GM12874 (cell line): ENCODE measurements at regions not wholly inside any gene's neighbourhood (a gene's known extent, or its start where the extent isn't known, plus 50 kb on each side); places are given as distances from the start of the nearest gene placed in this dataset.

Experiments
- CTCF ChIP-seq: IDR thresholded peaks from 2 replicates; pipeline ENCODE4 v1.5.1; 2011; ENCODE audit warnings: low read depth, mild to moderate bottlenecking, control low read depth, low read length, moderate library complexity; ENCODE audit not compliant: insufficient read depth

DNA sequence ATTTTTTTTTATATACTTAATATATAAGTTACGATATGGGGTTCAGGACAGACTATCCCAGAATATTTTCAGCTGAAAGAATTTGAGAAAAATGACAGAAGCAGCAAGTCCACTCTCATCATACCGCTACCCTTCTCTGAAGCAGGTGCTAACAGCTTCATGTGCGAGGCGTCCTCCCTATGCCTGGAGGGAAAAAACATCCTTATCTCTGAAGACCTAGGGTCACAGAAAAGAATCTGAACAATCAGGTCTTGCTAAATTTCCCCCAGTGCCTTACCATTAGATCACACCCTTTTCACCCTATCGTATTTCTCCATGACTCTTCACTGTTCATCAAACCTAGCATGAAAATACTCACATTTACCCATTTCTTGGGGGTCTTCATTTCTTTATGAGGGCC lies 51.9 kb upstream of the CREB1 start:
- TF ChIP-seq CTCF = no peak

GRCh38 chr2:207478572-207478971 lies 51.2 kb upstream of the CREB1 start:
- TF ChIP-seq CTCF = no peak

GRCh38 chr2:207479198-207479785 lies 50.5 kb upstream of the CREB1 start:
- no peak for TF ChIP-seq CTCF
